IMR-90 (cell line): ENCODE measurements at regions not wholly inside any gene's neighbourhood (a gene's known extent, or its start where the extent isn't known, plus 50 kb on each side); places are given as distances from the start of the nearest gene placed in this dataset.

ENCODE experiments used
- ATAC-seq: fragments of 200-7000 bp; cut with Tn5 transposase; 2 replicates; pipeline ENCODE4 v1.9.1; 2020; ENCODE audit warnings: low read depth, mild to moderate bottlenecking, moderate library complexity
- BruUV-seq: library from RNA; stranded (reverse); fragments of 400-500 nt; replicated peaks from 2 replicates; lab custom pipeline; 2021; lab: Mats Ljungman, UMichigan
- CTCF ChIA-PET: fragments of 300-600 bp; formaldehyde crosslinking; extraction: SDS; loops from one replicate; lab custom pipeline; 2021; ENCODE audit warnings: antibody characterized with exemption; lab: Yijun Ruan, JAX
- POLR2A ChIA-PET: fragments of 300-600 bp; sonication (Branson Sonifier 250); formaldehyde crosslinking; loops from one replicate; lab custom pipeline; 2022; ENCODE audit warnings: antibody characterized with exemption; ENCODE audit not compliant: unreplicated experiment; lab: Charles Lee
- DNase-seq: peaks from one replicate; pipeline ENCODE4 v3.0.0; 2013
- H2AFZ ChIP-seq: replicated peaks from 2 replicates; pipeline ENCODE3; 2013; ENCODE audit warnings: low read length, mild to moderate bottlenecking; ENCODE audit not compliant: poor library complexity
- H2AK5ac ChIP-seq: 2 replicates; pipeline ENCODE4 v1.6.1; 2013; ENCODE audit warnings: low read depth, low read length, inconsistent platforms
- H2AK9ac ChIP-seq: replicated peaks from 2 replicates; pipeline ENCODE3; 2013; ENCODE audit warnings: mild to moderate bottlenecking, low read depth, low read length, moderate library complexity; ENCODE audit not compliant: poor library complexity
- H2BK120ac ChIP-seq: 2 replicates; pipeline ENCODE4 v1.6.1; 2013; ENCODE audit warnings: low read depth, low read length, inconsistent platforms
- H2BK15ac ChIP-seq: 3 replicates; pipeline ENCODE4 v1.6.1; 2013; ENCODE audit warnings: low read depth, low read length, inconsistent platforms
- H2BK20ac ChIP-seq: 2 replicates; pipeline ENCODE4 v1.6.1; 2013; ENCODE audit warnings: low read depth, mild to moderate bottlenecking, inconsistent platforms, low read length, moderate library complexity
- H2BK5ac ChIP-seq: 2 replicates; pipeline ENCODE4 v1.6.1; 2013; ENCODE audit warnings: mild to moderate bottlenecking, low read depth, low read length, inconsistent platforms; ENCODE audit not compliant: poor library complexity, severe bottlenecking
- H3K14ac ChIP-seq: replicated peaks from 2 replicates; pipeline ENCODE4 v1.6.1; 2013; ENCODE audit warnings: low read depth, low read length, inconsistent platforms
- H3K18ac ChIP-seq: 2 replicates; pipeline ENCODE4 v1.6.1; 2013; ENCODE audit warnings: low read depth, low read length, control low read depth
- H3K23ac ChIP-seq: 2 replicates; pipeline ENCODE4 v1.6.1; 2013; ENCODE audit warnings: low read depth, low read length, inconsistent platforms
- H3K27ac ChIP-seq: 2 replicates; pipeline ENCODE4 v1.5.1; 2013; ENCODE audit warnings: mild to moderate bottlenecking, control low read depth, low read length; ENCODE audit not compliant: insufficient read depth
- H3K27me3 ChIP-seq: 2 replicates; pipeline ENCODE4 v1.6.1; 2013; ENCODE audit warnings: low read length; ENCODE audit not compliant: control insufficient read depth, insufficient read depth
- H3K36me3 ChIP-seq: 2 replicates; pipeline ENCODE4 v1.6.1; 2013; ENCODE audit warnings: low read length, mixed read lengths; ENCODE audit not compliant: control insufficient read depth, insufficient read depth
- H3K4ac ChIP-seq: 2 replicates; pipeline ENCODE4 v1.6.1; 2013; ENCODE audit warnings: low read depth, low read length, inconsistent platforms
- H3K4me1 ChIP-seq: 2 replicates; pipeline ENCODE4 v1.6.1; 2013; ENCODE audit warnings: low read length, mixed read lengths; ENCODE audit not compliant: control insufficient read depth, insufficient read depth
- H3K4me2 ChIP-seq: 2 replicates; pipeline ENCODE4 v1.6.1; 2013; ENCODE audit warnings: low read depth, mild to moderate bottlenecking, control low read depth, low read length, moderate library complexity
- H3K4me3 ChIP-seq: 2 replicates; pipeline ENCODE4 v1.5.1; 2013; ENCODE audit warnings: low read depth, mild to moderate bottlenecking, control low read depth, low read length, moderate library complexity; ENCODE audit not compliant: insufficient read depth
- H3K56ac ChIP-seq: 2 replicates; pipeline ENCODE4 v1.6.1; 2013; ENCODE audit warnings: low read length, inconsistent platforms; ENCODE audit not compliant: insufficient read depth; ENCODE audit errors: extremely low read depth
- H3K79me1 ChIP-seq, 2 experiments: 2 replicates each; pipeline ENCODE4 v1.6.1; 2013; ENCODE audit warnings: low read length in 2 of 2, inconsistent platforms in 1 of 2, low read depth in 1 of 2
- H3K9ac ChIP-seq: 2 replicates; pipeline ENCODE4 v1.6.1; 2013; ENCODE audit warnings: low read depth, low read length, control low read depth
- H3K9me1 ChIP-seq: 2 replicates; pipeline ENCODE4 v1.6.1; 2013; ENCODE audit warnings: low read length, inconsistent platforms; ENCODE audit not compliant: insufficient read depth
- H3K9me3 ChIP-seq: 2 replicates; pipeline ENCODE4 v1.6.1; 2013; ENCODE audit warnings: low read length; ENCODE audit not compliant: control insufficient read depth, insufficient read depth
- H4K20me1 ChIP-seq: 2 replicates; pipeline ENCODE4 v1.6.1; 2013; ENCODE audit warnings: low read length, inconsistent platforms; ENCODE audit not compliant: insufficient read depth
- H4K5ac ChIP-seq: 2 replicates; pipeline ENCODE4 v1.6.1; 2013; ENCODE audit warnings: mild to moderate bottlenecking, low read depth, low read length, control low read depth
- H4K8ac ChIP-seq, 2 experiments: 2 replicates each; pipeline ENCODE4 v1.6.1; 2013; ENCODE audit warnings: low read depth in 2 of 2, low read length in 2 of 2, control low read depth in 1 of 2, inconsistent platforms in 1 of 2
- H4K91ac ChIP-seq: 2 replicates; pipeline ENCODE4 v1.6.1; 2013; ENCODE audit warnings: low read depth, low read length, inconsistent platforms; ENCODE audit not compliant: insufficient read depth
- NFE2L2 ChIP-seq: fragments of 150-350 bp; IDR thresholded peaks from 2 replicates; pipeline ENCODE4 v1.6.1; 2016; ENCODE audit warnings: low read depth, mild to moderate bottlenecking, low read length
- POLR2A ChIP-seq: IDR thresholded peaks from 2 replicates; pipeline ENCODE4 v1.6.1; 2012; ENCODE audit warnings: mild to moderate bottlenecking, low read depth, low read length
- RAD21 ChIP-seq: IDR thresholded peaks from 2 replicates; pipeline ENCODE4 v1.6.1; 2012; ENCODE audit warnings: low read length, improper control_type of control experiment
- SMC3 ChIP-seq: fragments of 150-350 bp; IDR thresholded peaks from 2 replicates; pipeline ENCODE4 v1.6.1; 2016; ENCODE audit warnings: low read depth, mild to moderate bottlenecking, antibody characterized with exemption, low read length, moderate library complexity
- WGBS, 2 experiments: methylation state at CpG; one replicate each; pipeline versions ENCODE4 v1.1.5 to v1.1.7; 2013; ENCODE audit warnings: missing lambda C conversion rate in 2 of 2; ENCODE audit not compliant: insufficient read length in 1 of 2; ENCODE audit errors: extremely low coverage in 2 of 2; 5-methylcytosine and 5-hydroxymethylcytosine counted together
- dilution Hi-C: fragments of 300-500 bp; cut with HindIII; formaldehyde crosslinking; loops from one replicate; pipeline ENCODE4 v1.14.3; 2018; ENCODE audit warnings: low sequenced_read_pairs; ENCODE audit not compliant: unreplicated experiment
- in situ Hi-C: fragments of 300-500 bp; cut with MboI; formaldehyde crosslinking; loops from 3 replicates; pipeline ENCODE4 v1.14.3; 2019; ENCODE audit warnings: low sequenced_read_pairs, inconsistent platforms, mixed read lengths
- intact Hi-C: fragments of 100-400 bp; cut with micrococcal nuclease; formaldehyde crosslinking; loops from 2 replicates; pipeline ENCODE4 v1.10.0; 2022
- TF ChIP-seq, protein P1 (sequence below): fragments of 150-350 bp; IDR thresholded peaks from 2 replicates; pipeline ENCODE4 v1.6.1; 2016; ENCODE audit warnings: low read depth, mild to moderate bottlenecking, low read length, moderate library complexity, borderline replicate concordance
- TF ChIP-seq, protein P2 (sequence below): fragments of 150-350 bp; IDR thresholded peaks from 2 replicates; pipeline ENCODE4 v1.6.1; 2017; ENCODE audit warnings: mild to moderate bottlenecking, antibody characterized with exemption, low read length, low read depth

DNA sequence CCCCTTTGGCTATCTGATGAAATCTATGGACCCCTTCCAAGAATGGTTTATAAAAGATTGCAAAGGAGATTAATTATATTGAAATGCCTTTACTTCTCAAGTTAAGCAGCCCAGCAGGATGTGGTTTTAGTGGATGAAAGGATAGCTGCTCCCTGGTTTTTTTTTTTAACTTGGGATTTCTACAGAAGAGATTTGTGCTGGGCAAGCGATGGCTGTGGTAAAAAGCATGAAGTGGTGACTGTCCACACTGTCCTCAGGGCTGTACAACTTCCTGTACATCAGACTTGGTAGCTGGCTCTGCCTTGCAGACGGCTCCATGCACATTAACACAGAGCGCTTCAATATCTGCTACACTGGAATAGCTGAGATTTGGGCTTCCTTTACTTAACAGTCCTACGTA, 321.7 kb downstream of the DHX15 start:
- H3K4ac ChIP-seq = no peak overlapping the region
- no peaks in the 10 kb centered on the region for H3K9me3 ChIP-seq
- BruUV-seq = no TSS peak
- in situ Hi-C loops = no loop called here
- TF ChIP-seq, protein P1, sequence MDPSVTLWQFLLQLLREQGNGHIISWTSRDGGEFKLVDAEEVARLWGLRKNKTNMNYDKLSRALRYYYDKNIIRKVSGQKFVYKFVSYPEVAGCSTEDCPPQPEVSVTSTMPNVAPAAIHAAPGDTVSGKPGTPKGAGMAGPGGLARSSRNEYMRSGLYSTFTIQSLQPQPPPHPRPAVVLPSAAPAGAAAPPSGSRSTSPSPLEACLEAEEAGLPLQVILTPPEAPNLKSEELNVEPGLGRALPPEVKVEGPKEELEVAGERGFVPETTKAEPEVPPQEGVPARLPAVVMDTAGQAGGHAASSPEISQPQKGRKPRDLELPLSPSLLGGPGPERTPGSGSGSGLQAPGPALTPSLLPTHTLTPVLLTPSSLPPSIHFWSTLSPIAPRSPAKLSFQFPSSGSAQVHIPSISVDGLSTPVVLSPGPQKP = no peak
- TF ChIP-seq RAD21 (no peak), NFE2L2 (no peak), POLR2A (no peak), SMC3 (no peak)
- TF ChIP-seq, protein P2, sequence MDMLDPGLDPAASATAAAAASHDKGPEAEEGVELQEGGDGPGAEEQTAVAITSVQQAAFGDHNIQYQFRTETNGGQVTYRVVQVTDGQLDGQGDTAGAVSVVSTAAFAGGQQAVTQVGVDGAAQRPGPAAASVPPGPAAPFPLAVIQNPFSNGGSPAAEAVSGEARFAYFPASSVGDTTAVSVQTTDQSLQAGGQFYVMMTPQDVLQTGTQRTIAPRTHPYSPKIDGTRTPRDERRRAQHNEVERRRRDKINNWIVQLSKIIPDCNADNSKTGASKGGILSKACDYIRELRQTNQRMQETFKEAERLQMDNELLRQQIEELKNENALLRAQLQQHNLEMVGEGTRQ = no peak
- dilution Hi-C loops = no loop called here
- no peak overlapping the region for H3K18ac ChIP-seq
- no peak overlapping the region for H3K4me2 ChIP-seq
- no peak overlapping the region for H2AK9ac ChIP-seq
- H2BK120ac ChIP-seq = no peak overlapping the region
- no peak overlapping the region for H2BK15ac ChIP-seq
- WGBS, 2 experiments = no CpG with 5 or more reads among the region's 4 CpGs
- no peak overlapping the region for H3K4me3 ChIP-seq
- no peak overlapping the region for H4K5ac ChIP-seq
- no peak for DNase-seq
- no peak overlapping the region for H4K91ac ChIP-seq
- no peak overlapping the region for H3K27ac ChIP-seq
- ChIA-PET CTCF (no interaction called here), POLR2A (no interaction called here)
- no peak overlapping the region for H3K56ac ChIP-seq
- peaks cover 2% of the 10 kb centered on the region; the same call in 1 of the 2 replicates for H3K4me1 ChIP-seq
- no peak overlapping the region for H2BK20ac ChIP-seq
- H4K8ac ChIP-seq = no peak overlapping the region
- no peak overlapping the region for H2AFZ ChIP-seq
- no peaks in the 10 kb centered on the region for H3K79me1 ChIP-seq
- no peak overlapping the region for H3K23ac ChIP-seq
- no peak for ATAC-seq
- intact Hi-C loops = no loop called here
- no peak overlapping the region for H3K9ac ChIP-seq
- H3K9me1 ChIP-seq = no peaks in the 10 kb centered on the region
- no peak overlapping the region for H3K14ac ChIP-seq
- H2AK5ac ChIP-seq = no peak overlapping the region
- 0 out of 2 replicates have a peak, but pooled peaks cover 2% of the 10 kb centered on the region for H3K27me3 ChIP-seq
- no peaks in the 10 kb centered on the region for H3K36me3 ChIP-seq
- no peak overlapping the region for H2BK5ac ChIP-seq
- H4K20me1 ChIP-seq = no peaks in the 10 kb centered on the region
